ENCODE measurements at regions not wholly inside any gene's neighbourhood (a gene's known extent, or its start where the extent isn't known, plus 50 kb on each side); places are given as distances from the start of the nearest gene placed in this dataset.

DNA sequence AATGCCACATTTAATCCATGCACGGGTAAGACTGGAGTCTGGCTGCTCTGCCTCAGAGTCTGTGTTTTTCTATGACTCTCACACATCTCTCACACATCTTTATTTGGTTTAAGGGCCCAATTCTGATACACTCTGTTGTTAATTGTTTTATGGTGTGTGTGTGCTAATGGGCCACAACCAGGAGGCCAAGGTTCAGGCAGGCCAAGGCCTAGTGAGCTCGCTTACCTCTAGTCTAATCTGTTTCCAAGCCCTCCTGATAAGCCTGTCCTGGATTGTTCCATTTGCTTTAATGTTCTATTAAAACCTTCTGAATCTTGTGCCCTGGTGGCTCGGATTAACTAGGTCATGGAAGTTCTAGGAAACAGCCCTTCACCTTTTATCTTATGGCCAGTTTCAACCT is 445.4 kb upstream of the DPH6 start:
- H2BK5ac ChIP-seq (ENCODE audit: low read depth, low read length, poor library complexity, severe bottlenecking), result no peak overlapping the region
- ATAC-seq (ENCODE audit: low read depth) (no peak), DNase-seq (no peak)
- no peak overlapping the region for H2AK5ac ChIP-seq (ENCODE audit: low read depth, low read length)
- no peak overlapping the region for H3K56ac ChIP-seq (ENCODE audit: extremely low read depth, insufficient read depth, low read length)
- no peak overlapping the region for H2AK9ac ChIP-seq (replicated peaks; ENCODE audit: low read depth, low read length, poor library complexity)
- H4K20me1 ChIP-seq (ENCODE audit: insufficient read depth, low read length), result no peaks in the 10 kb centered on the region
- no peaks in the 10 kb centered on the region for H3K9me3 ChIP-seq (ENCODE audit: control insufficient read depth, insufficient read depth, low read length)
- H3K27ac ChIP-seq (ENCODE audit: insufficient read depth, low read length), result no peak overlapping the region
- no peak overlapping the region for H2BK20ac ChIP-seq (ENCODE audit: low read depth, low read length)
- in situ Hi-C loops (cut with MboI; ENCODE audit: low sequenced_read_pairs), result no loop called here
- H3K9me1 ChIP-seq (ENCODE audit: insufficient read depth, low read length), result no peaks in the 10 kb centered on the region
- H2BK15ac ChIP-seq (ENCODE audit: low read depth, low read length), result no peak overlapping the region
- H3K4ac ChIP-seq (ENCODE audit: low read depth, low read length), result no peak overlapping the region; the same call in 1 of the 2 replicates
- intact Hi-C loops (cut with micrococcal nuclease), result no loop called here
- H3K4me3 ChIP-seq (ENCODE audit: insufficient read depth, low read depth, low read length), result no peak overlapping the region
- BruUV-seq (replicated peaks), result no TSS peak
- no peak overlapping the region for H2BK120ac ChIP-seq (ENCODE audit: low read depth, low read length)
- no peak overlapping the region for H3K18ac ChIP-seq (ENCODE audit: low read depth, low read length)
- no peak overlapping the region for H4K5ac ChIP-seq (ENCODE audit: low read depth, low read length)
- H3K36me3 ChIP-seq (ENCODE audit: control insufficient read depth, insufficient read depth, low read length), result no peaks in the 10 kb centered on the region
- H3K9ac ChIP-seq (ENCODE audit: low read depth, low read length), result no peak overlapping the region
- no peak overlapping the region for H3K23ac ChIP-seq (ENCODE audit: low read depth, low read length)
- no peak overlapping the region for H3K14ac ChIP-seq (replicated peaks; ENCODE audit: low read depth, low read length)
- ChIA-PET CTCF (no interaction called here), POLR2A (ENCODE audit: unreplicated experiment) (no interaction called here)
- 100% methylated on average over 1 of the region's 3 CpGs; no CpG with 5 or more reads in 1 of the 2 experiments for WGBS, 2 experiments (ENCODE audit: extremely low coverage in 2 of 2, insufficient read length in 1 of 2)
- no peak overlapping the region for H4K8ac ChIP-seq (ENCODE audit: low read depth in 2 of 2, low read length in 2 of 2)
- no peak overlapping the region for H3K4me2 ChIP-seq (ENCODE audit: low read depth, low read length)
- no peak for TF ChIP-seq MAZ (IDR thresholded peaks at IDR 0.05; ENCODE audit: borderline replicate concordance, low read depth, low read length)
- TF ChIP-seq RAD21 (IDR thresholded peaks at IDR 0.05; ENCODE audit: low read length), result no peak
- TF ChIP-seq CEBPB (IDR thresholded peaks at IDR 0.05; ENCODE audit: low read depth, low read length), result no peak
- no peak for TF ChIP-seq CHD1 (IDR thresholded peaks at IDR 0.05; ENCODE audit: low read depth, low read length)
- TF ChIP-seq, protein P1, sequence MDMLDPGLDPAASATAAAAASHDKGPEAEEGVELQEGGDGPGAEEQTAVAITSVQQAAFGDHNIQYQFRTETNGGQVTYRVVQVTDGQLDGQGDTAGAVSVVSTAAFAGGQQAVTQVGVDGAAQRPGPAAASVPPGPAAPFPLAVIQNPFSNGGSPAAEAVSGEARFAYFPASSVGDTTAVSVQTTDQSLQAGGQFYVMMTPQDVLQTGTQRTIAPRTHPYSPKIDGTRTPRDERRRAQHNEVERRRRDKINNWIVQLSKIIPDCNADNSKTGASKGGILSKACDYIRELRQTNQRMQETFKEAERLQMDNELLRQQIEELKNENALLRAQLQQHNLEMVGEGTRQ (IDR thresholded peaks at IDR 0.05; ENCODE audit: low read depth, low read length), result no peak
- TF ChIP-seq FOS (IDR thresholded peaks at IDR 0.05; ENCODE audit: low read depth, low read length), result no peak
- no peak for TF ChIP-seq MAFK (IDR thresholded peaks at IDR 0.05; ENCODE audit: low read depth, low read length)
- no peak for TF ChIP-seq RCOR1 (IDR thresholded peaks at IDR 0.05; ENCODE audit: insufficient replicate concordance, low read length)
- TF ChIP-seq, protein P2, sequence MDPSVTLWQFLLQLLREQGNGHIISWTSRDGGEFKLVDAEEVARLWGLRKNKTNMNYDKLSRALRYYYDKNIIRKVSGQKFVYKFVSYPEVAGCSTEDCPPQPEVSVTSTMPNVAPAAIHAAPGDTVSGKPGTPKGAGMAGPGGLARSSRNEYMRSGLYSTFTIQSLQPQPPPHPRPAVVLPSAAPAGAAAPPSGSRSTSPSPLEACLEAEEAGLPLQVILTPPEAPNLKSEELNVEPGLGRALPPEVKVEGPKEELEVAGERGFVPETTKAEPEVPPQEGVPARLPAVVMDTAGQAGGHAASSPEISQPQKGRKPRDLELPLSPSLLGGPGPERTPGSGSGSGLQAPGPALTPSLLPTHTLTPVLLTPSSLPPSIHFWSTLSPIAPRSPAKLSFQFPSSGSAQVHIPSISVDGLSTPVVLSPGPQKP (IDR thresholded peaks at IDR 0.05; ENCODE audit: borderline replicate concordance, low read depth, low read length), result no peak
- TF ChIP-seq NFE2L2 (IDR thresholded peaks at IDR 0.05; ENCODE audit: low read depth, low read length), result no peak
- TF ChIP-seq SMC3 (IDR thresholded peaks at IDR 0.05; ENCODE audit: low read depth, low read length), result no peak
- H3K79me1 ChIP-seq (ENCODE audit: low read depth in 1 of 2, low read length in 2 of 2), result no peaks in the 10 kb centered on the region
- dilution Hi-C loops (cut with HindIII; ENCODE audit: low sequenced_read_pairs, unreplicated experiment), result no loop called here
- no peaks in the 10 kb centered on the region for H3K27me3 ChIP-seq (ENCODE audit: control insufficient read depth, insufficient read depth, low read length)
- H2AFZ ChIP-seq (replicated peaks; ENCODE audit: low read length, poor library complexity), result no peak overlapping the region
- no peaks in the 10 kb centered on the region for H3K4me1 ChIP-seq (ENCODE audit: control insufficient read depth, insufficient read depth, low read length)
- no peak overlapping the region for H4K91ac ChIP-seq (ENCODE audit: insufficient read depth, low read depth, low read length)

Measured in IMR-90 (cell line).